ENCODE measurements at regions not wholly inside any gene's neighbourhood (a gene's known extent, or its start where the extent isn't known, plus 50 kb on each side); places are given as distances from the start of the nearest gene placed in this dataset.

DNA sequence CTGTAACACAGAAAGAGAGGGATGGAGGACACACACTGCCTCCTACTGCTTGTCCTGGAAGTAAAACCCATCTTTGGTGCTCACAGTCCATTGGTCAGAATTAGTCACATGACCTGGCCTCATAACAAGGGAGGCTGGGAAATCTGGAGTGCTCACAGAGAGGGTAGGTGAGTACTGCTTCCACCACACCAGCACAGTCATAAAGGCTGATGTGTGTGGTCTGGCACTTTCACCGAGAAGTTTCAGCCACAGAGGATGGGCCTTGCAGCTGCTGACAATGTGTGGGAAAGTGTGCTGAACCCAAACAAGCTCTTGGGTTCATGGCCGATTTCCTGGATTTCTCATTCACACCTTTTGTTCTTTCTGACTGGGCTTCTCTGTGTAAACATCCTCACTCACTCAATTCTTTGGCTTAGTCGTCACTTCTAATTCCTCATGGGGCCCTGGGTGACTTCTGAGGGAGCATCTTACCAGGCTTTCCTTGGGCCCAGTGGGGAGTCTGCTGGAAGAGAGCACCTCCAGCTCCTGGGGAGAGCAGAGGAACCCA is 100.7 kb downstream of the ASB7 start:
- Histone ChIP-seq H3K4me3 (ENCODE audit: low read depth in 1 of 5, low read length in 5 of 5) (no peak overlapping the region), H3K36me3 (ENCODE audit: control insufficient read depth in 5 of 5, insufficient read depth in 5 of 5, low read length in 5 of 5) (no peaks in the 10 kb centered on the region), H3K9me3 (ENCODE audit: control insufficient read depth in 5 of 5, low read length in 5 of 5) (peaks cover 0 to 4% (median 2%) of the 10 kb centered on the region in 5 donors), H3K4me1 (ENCODE audit: control insufficient read depth in 5 of 5, insufficient read depth in 5 of 5, low read length in 5 of 5) (peaks cover 0 to 1% (median 0%) of the 10 kb centered on the region in 5 donors), H3K27ac (ENCODE audit: low read depth, low read length) (no peak overlapping the region), H3K27me3 (ENCODE audit: control insufficient read depth in 5 of 5, insufficient read depth in 4 of 5, low read length in 5 of 5) (no peaks in the 10 kb centered on the region), H3K9ac (ENCODE audit: low read length in 5 of 5) (no peak overlapping the region)

DNA sequence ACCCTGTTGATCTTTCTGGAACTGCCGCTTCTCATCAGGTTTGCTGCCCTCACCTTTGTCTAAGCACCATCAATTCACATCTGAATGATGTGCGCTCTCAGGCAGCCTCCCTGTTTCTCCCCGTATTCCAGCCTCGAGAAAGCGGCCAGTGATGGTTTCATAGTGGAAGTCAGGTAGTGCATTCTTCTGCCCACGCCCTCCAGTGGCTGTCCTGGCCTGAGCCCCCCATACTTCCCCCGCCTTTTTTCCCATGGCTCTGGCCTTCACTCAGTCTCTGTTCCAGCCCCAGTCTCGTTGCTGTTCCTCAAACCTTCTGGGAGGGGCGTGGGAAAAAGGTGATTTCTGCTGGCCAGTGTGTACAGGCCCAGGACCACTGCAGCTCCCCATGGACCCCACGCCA is 101.3 kb downstream of the ASB7 start:
- Histone ChIP-seq H3K9me3 (ENCODE audit: control insufficient read depth in 5 of 5, low read length in 5 of 5) (peaks cover 0 to 4% (median 2%) of the 10 kb centered on the region in 5 donors), H3K27me3 (ENCODE audit: control insufficient read depth in 5 of 5, insufficient read depth in 4 of 5, low read length in 5 of 5) (no peaks in the 10 kb centered on the region), H3K36me3 (ENCODE audit: control insufficient read depth in 5 of 5, insufficient read depth in 5 of 5, low read length in 5 of 5) (no peaks in the 10 kb centered on the region), H3K4me1 (ENCODE audit: control insufficient read depth in 5 of 5, insufficient read depth in 5 of 5, low read length in 5 of 5) (peaks cover 0 to 1% (median 0%) of the 10 kb centered on the region in 5 donors), H3K9ac (ENCODE audit: low read length in 5 of 5) (no peak overlapping the region), H3K27ac (ENCODE audit: low read depth, low read length) (no peak overlapping the region), H3K4me3 (ENCODE audit: low read depth in 1 of 5, low read length in 5 of 5) (no peak overlapping the region)

DNA sequence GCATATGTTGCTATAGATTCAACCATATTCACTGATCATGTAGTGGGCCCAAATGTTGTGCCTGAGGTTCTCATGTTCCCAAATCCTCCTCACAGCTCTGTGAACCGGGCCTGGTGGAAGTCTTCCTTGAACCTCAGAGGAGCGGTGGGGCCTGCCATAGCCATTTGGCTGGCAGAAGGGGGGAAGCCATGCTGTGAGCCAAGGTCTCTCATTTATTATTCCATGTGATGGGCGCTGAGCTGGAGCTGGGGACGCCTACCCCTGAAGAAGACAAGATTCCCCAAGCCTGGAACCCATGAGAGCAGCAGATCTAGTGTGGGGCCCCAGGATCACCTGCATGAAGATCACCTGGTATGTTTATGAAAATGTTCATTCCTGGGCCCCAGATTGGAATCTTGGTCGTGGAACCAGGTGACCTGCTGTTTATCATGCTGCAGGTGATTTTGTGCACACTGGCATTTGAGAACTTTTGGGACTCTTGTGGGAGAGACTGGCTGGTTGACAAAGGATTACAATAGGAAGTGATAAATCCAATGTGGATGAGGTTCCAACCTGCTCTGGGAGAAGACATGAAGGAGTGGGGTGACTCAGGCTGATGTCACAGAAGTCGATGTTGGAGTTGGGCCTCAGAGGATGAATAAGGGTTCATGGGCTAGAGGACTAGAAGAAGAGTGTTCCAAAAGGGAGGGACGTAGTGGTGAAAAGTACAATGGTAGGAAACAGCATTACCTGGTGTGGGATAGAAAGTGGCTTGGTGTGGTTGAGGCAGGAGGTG is 102.1 kb downstream of the ASB7 start:
- no peaks in the 10 kb centered on the region for H3K27me3 ChIP-seq (ENCODE audit: control insufficient read depth in 5 of 5, insufficient read depth in 4 of 5, low read length in 5 of 5)
- H3K4me1 ChIP-seq (ENCODE audit: control insufficient read depth in 5 of 5, insufficient read depth in 5 of 5, low read length in 5 of 5) = peaks cover 0 to 1% (median 0%) of the 10 kb centered on the region in 5 donors
- no peaks in the 10 kb centered on the region for H3K36me3 ChIP-seq (ENCODE audit: control insufficient read depth in 5 of 5, insufficient read depth in 5 of 5, low read length in 5 of 5)
- no peak overlapping the region for H3K9ac ChIP-seq (ENCODE audit: low read length in 5 of 5)
- no peak overlapping the region for H3K4me3 ChIP-seq (ENCODE audit: low read depth in 1 of 5, low read length in 5 of 5)
- no peak overlapping the region for H3K27ac ChIP-seq (ENCODE audit: low read depth, low read length)
- peaks cover 0 to 4% (median 2%) of the 10 kb centered on the region in 5 donors for H3K9me3 ChIP-seq (ENCODE audit: control insufficient read depth in 5 of 5, low read length in 5 of 5)

DNA sequence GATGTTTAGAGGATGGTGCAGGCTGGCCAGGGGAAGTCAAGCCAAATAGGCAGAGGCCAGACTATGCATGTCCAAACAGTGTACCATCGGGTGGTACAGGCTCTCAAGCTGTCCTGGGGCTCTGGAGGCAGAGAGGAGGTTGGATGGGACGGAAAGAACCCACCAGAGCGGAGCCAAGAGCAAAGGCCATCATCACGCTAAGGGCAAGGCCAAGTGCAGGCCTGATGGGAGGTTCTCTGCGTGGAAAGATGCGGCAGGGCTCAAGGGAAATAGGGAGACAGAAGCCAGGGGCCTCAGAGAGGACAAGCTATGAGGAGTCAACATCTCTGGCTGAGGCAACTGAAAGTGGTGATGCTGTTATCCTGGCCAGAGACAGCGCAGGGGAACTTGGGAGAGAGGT is 102.7 kb downstream of the ASB7 start:
- no peaks in the 10 kb centered on the region for H3K27me3 ChIP-seq (ENCODE audit: control insufficient read depth in 5 of 5, insufficient read depth in 4 of 5, low read length in 5 of 5)
- H3K4me1 ChIP-seq (ENCODE audit: control insufficient read depth in 5 of 5, insufficient read depth in 5 of 5, low read length in 5 of 5) = peaks cover 0 to 1% (median 0%) of the 10 kb centered on the region in 5 donors
- no peak overlapping the region for H3K9ac ChIP-seq (ENCODE audit: low read length in 5 of 5)
- peaks cover 0 to 4% (median 2%) of the 10 kb centered on the region in 5 donors for H3K9me3 ChIP-seq (ENCODE audit: control insufficient read depth in 5 of 5, low read length in 5 of 5)
- H3K27ac ChIP-seq (ENCODE audit: low read depth, low read length) = no peak overlapping the region
- H3K4me3 ChIP-seq (ENCODE audit: low read depth in 1 of 5, low read length in 5 of 5) = no peak overlapping the region
- H3K36me3 ChIP-seq (ENCODE audit: control insufficient read depth in 5 of 5, insufficient read depth in 5 of 5, low read length in 5 of 5) = no peaks in the 10 kb centered on the region

DNA sequence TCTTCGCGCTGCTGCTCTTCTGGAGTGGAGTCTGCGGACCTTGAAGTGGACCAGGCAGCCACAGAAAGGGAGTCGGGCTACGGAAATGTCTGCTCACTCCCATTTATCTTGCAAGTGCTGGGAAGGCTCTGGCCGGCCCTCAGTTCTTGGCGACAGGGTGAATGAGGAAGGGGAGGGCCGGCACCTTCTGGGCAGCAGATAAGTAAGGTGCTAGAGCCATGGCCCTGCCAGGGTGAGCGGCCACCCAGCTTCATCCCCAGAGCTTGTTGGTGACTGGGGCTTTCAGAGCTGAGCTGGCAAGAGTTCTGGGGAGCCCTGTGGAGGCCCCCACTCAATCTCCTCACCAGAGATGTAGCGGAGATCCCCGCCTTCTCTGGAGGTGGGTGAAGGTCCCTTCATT is 103.5 kb downstream of the ASB7 start:
- peaks cover 0 to 1% (median 0%) of the 10 kb centered on the region in 5 donors for H3K4me1 ChIP-seq (ENCODE audit: control insufficient read depth in 5 of 5, insufficient read depth in 5 of 5, low read length in 5 of 5)
- H3K4me3 ChIP-seq (ENCODE audit: low read depth in 1 of 5, low read length in 5 of 5) = no peak overlapping the region
- H3K9ac ChIP-seq (ENCODE audit: low read length in 5 of 5) = no peak overlapping the region

DNA sequence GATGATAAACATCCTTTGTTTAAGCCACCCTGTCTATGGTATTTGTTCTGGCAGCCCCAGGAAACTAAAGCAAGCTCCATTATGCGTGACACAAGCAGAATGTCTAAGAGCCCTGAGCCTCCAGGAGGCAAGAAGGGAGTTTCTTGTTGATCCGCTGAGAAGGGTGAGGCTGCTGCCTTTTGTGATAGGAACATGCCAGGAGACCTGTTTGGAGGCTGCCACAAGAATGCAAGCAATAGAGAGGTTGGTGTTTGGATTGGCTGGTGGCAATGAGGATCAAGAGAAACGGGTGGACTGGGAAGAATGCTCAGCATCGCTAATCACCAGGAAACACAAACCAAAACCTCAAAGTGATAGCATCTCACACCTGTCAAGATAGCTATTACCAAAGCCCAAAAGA is 104.8 kb downstream of the ASB7 start:
- no peaks in the 10 kb centered on the region for H3K27me3 ChIP-seq (ENCODE audit: control insufficient read depth in 5 of 5, insufficient read depth in 4 of 5, low read length in 5 of 5)
- H3K9ac ChIP-seq (ENCODE audit: low read length in 5 of 5) = no peak overlapping the region
- peaks cover 0 to 4% (median 2%) of the 10 kb centered on the region in 5 donors for H3K9me3 ChIP-seq (ENCODE audit: control insufficient read depth in 5 of 5, low read length in 5 of 5)
- H3K4me1 ChIP-seq (ENCODE audit: control insufficient read depth in 5 of 5, insufficient read depth in 5 of 5, low read length in 5 of 5) = peaks cover 0 to 2% (median 0%) of the 10 kb centered on the region in 5 donors
- no peak overlapping the region for H3K27ac ChIP-seq (ENCODE audit: low read depth, low read length)
- H3K4me3 ChIP-seq (ENCODE audit: low read depth in 1 of 5, low read length in 5 of 5) = no peak overlapping the region
- H3K36me3 ChIP-seq (ENCODE audit: control insufficient read depth in 5 of 5, insufficient read depth in 5 of 5, low read length in 5 of 5) = no peaks in the 10 kb centered on the region

More for the DNA sequence above, 103.5 kb downstream of the ASB7 start:
- Histone ChIP-seq H3K9me3 (ENCODE audit: control insufficient read depth in 5 of 5, low read length in 5 of 5) (peaks cover 0 to 4% (median 2%) of the 10 kb centered on the region in 5 donors), H3K27ac (ENCODE audit: low read depth, low read length) (no peak overlapping the region), H3K27me3 (ENCODE audit: control insufficient read depth in 5 of 5, insufficient read depth in 4 of 5, low read length in 5 of 5) (no peaks in the 10 kb centered on the region), H3K36me3 (ENCODE audit: control insufficient read depth in 5 of 5, insufficient read depth in 5 of 5, low read length in 5 of 5) (no peaks in the 10 kb centered on the region)

DNA sequence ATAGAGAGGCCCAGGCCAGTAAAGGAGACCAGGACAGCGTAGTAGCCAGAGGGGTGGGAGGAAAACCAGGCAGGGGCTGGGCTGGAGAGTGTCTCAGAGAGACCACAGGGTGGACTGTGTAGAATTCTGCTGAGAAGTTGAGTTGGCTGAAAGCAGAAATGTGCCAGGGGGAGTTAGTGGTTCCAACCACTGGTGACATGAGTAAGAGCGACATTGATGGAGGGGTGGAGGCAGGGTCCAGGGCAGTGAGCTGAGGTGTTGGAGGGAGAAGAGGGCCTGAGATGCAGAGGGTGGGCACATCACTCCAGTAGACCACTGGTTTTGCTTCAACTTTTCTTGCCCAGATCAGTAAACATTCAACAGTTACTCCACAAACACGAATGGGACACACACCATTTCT is 106.5 kb downstream of the ASB7 start:
- H3K4me3 ChIP-seq (ENCODE audit: low read depth in 1 of 5, low read length in 5 of 5) = no peak overlapping the region
- H3K27ac ChIP-seq (ENCODE audit: low read depth, low read length) = no peak overlapping the region

DNA sequence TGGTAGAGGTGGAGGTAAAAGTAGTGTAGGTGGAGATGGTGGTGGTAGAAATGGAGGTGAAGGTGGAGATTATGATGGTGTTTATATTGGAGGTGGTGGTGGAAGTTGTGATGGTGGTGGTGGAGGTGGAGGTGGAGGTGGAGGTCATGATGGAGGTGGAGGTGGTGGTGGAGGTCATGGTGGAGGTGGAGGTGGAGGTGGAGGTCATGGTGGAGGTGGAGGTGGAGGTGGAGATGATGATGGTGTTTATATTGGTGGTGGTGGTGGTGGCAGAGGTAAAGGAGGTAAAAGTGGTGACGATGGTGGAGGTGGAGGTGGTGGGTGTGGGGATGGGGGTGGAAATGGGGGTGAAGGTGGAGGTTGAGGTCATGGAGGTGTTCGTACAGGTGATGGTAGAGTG is 107.8 kb downstream of the ASB7 start:
- H3K4me3 ChIP-seq (ENCODE audit: low read depth in 1 of 5, low read length in 5 of 5) = no peak overlapping the region
- H3K36me3 ChIP-seq (ENCODE audit: control insufficient read depth in 5 of 5, insufficient read depth in 5 of 5, low read length in 5 of 5) = no peaks in the 10 kb centered on the region

More for the DNA sequence above, 106.5 kb downstream of the ASB7 start:
- Histone ChIP-seq H3K27me3 (ENCODE audit: control insufficient read depth in 5 of 5, insufficient read depth in 4 of 5, low read length in 5 of 5) (no peaks in the 10 kb centered on the region), H3K9me3 (ENCODE audit: control insufficient read depth in 5 of 5, low read length in 5 of 5) (no peaks in the 10 kb centered on the region), H3K4me1 (ENCODE audit: control insufficient read depth in 5 of 5, insufficient read depth in 5 of 5, low read length in 5 of 5) (peaks cover 0 to 5% (median 0%) of the 10 kb centered on the region in 5 donors), H3K36me3 (ENCODE audit: control insufficient read depth in 5 of 5, insufficient read depth in 5 of 5, low read length in 5 of 5) (no peaks in the 10 kb centered on the region), H3K9ac (ENCODE audit: low read length in 5 of 5) (no peak overlapping the region)

DNA sequence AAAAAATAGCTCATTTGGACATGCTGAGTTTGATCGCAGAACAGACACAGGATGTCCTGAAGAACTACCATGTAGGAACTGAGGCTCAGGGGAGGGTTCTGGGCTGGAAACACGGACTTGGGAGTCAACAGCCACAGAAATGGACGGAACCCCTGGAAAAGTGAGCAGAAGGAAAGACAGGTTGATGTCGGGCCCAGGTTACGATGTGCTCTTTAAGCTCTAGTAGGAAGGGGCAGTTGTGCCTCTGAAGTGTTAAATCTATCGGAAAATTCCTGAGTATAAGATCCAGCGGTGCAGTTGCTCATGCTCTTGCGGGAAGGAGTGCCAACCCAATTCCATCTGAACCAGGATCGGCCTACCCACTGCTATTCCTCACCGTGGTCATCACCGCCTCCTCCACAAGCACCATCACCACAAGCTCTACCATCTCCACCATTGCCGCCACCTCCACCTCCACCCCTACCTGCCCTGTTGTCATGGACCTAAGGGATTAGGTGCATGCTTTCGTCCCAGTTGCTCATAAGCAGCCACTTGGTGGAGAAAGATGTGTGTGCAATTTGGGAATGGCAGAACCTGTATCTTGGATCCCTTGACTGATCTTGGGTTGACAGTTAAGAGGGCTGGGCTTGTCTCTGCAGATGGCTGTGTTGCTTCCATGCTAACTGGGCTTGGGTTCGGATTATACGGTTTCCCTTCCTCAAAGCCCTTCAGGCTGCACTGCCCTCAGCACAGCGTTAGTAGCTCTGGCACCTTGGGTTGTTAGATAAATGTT is 108.5 kb downstream of the ASB7 start:
- no peaks in the 10 kb centered on the region for H3K9me3 ChIP-seq (ENCODE audit: control insufficient read depth in 5 of 5, low read length in 5 of 5)
- no peak overlapping the region for H3K27ac ChIP-seq (ENCODE audit: low read depth, low read length)
- H3K9ac ChIP-seq (ENCODE audit: low read length in 5 of 5) = no peak overlapping the region
- no peak overlapping the region for H3K4me3 ChIP-seq (ENCODE audit: low read depth in 1 of 5, low read length in 5 of 5)
- H3K4me1 ChIP-seq (ENCODE audit: control insufficient read depth in 5 of 5, insufficient read depth in 5 of 5, low read length in 5 of 5) = peaks cover 0 to 11% (median 3%) of the 10 kb centered on the region in 5 donors
- H3K27me3 ChIP-seq (ENCODE audit: control insufficient read depth in 5 of 5, insufficient read depth in 4 of 5, low read length in 5 of 5) = no peaks in the 10 kb centered on the region
- H3K36me3 ChIP-seq (ENCODE audit: control insufficient read depth in 5 of 5, insufficient read depth in 5 of 5, low read length in 5 of 5) = no peaks in the 10 kb centered on the region

More for the DNA sequence above, 107.8 kb downstream of the ASB7 start:
- Histone ChIP-seq H3K27me3 (ENCODE audit: control insufficient read depth in 5 of 5, insufficient read depth in 4 of 5, low read length in 5 of 5) (no peaks in the 10 kb centered on the region), H3K9me3 (ENCODE audit: control insufficient read depth in 5 of 5, low read length in 5 of 5) (no peaks in the 10 kb centered on the region), H3K9ac (ENCODE audit: low read length in 5 of 5) (no peak overlapping the region), H3K27ac (ENCODE audit: low read depth, low read length) (no peak overlapping the region), H3K4me1 (ENCODE audit: control insufficient read depth in 5 of 5, insufficient read depth in 5 of 5, low read length in 5 of 5) (peaks cover 0 to 5% (median 0%) of the 10 kb centered on the region in 5 donors)

Data from subcutaneous abdominal adipose tissue (tissue), 5 donors.